GM04504 (cell line): ENCODE measurements at regions not wholly inside any gene's neighbourhood (a gene's known extent, or its start where the extent isn't known, plus 50 kb on each side); places are given as distances from the start of the nearest gene placed in this dataset.
"Not testable (repeated sequence)": the region's sequence is repeated elsewhere in the genome, so short reads cannot be mapped to it uniquely, and the experiment has no call there.

ENCODE experiments used
- DNase-seq: peaks from one replicate; pipeline ENCODE4 v3.0.0-alpha.2; 2012; ENCODE audit warnings: low read depth

DNA sequence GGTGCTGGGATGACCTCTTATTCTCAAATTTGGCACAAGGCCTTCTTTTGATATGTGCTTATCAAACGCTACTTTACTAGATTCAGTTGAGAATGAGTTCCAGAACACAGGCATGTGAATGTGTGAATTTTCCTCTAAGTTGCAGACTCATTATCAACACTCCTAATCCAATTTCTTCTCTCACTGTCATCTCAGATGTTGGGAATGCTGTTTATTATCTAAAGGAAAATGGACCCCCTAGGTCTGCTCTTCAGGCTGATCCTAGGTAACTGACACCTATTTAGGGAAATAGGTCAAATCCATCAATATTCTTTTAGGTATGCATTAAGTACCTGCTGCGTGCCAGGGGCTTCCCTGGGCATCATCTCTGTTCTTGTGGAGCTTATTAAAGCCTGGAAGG is 215.0 kb upstream of the NOX3 start:
- DNase-seq: no peak

- DNase-seq: no peak
Measured at GRCh38 chr6:155660251-155660977, 204.8 kb upstream of the NOX3 start.

DNA sequence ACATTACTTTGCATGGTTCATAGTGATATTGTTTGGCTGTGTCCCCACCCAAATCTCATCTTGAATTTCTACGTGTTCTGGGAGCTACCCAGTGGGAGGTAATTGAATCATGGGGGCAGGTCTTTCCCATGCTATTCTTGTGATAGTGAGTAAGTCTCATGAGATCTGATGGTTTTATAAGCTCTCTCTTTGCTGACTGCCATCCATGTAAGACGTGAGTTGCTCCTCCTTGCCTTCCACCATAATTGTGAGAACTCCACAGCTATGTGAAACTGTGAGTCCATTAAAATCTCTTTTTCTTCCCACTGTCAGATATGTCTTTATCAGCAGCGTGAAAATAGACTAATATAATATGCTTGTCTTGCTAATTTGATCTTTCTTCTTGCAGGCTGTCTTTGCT is 200.4 kb upstream of the NOX3 start:
- DNase-seq: no peak

GRCh38 chr6:155654474-155654873 is 198.8 kb upstream of the NOX3 start:
- no peak for DNase-seq

DNA sequence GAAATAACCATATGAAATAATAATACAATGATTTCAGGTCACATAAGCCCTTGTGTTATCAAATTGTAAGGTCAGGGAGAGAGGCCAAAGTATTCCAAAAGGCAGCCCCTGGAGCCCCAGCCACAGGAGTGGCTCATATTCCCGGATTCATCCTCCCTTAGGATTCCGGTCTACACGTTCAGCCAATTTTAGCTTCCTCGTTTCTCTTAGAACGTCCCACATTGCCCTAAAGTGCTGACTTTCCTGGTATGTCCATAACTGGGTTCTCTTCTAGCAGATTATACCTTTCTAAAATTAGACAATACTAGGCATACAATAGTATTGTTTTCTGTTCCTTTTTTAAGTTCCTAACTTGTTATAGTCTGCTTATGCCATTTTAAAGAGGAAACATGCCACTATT is 192.7 kb upstream of the NOX3 start:
- DNase-seq: no peak

GRCh38 chr6:155647354-155647753 is 191.7 kb upstream of the NOX3 start:
- no peak for DNase-seq

- no peak for DNase-seq
Measured at GRCh38 chr6:155646443-155646842, 190.8 kb upstream of the NOX3 start.

GRCh38 chr6:155645325-155645724 is 189.7 kb upstream of the NOX3 start:
- no peak for DNase-seq

DNA sequence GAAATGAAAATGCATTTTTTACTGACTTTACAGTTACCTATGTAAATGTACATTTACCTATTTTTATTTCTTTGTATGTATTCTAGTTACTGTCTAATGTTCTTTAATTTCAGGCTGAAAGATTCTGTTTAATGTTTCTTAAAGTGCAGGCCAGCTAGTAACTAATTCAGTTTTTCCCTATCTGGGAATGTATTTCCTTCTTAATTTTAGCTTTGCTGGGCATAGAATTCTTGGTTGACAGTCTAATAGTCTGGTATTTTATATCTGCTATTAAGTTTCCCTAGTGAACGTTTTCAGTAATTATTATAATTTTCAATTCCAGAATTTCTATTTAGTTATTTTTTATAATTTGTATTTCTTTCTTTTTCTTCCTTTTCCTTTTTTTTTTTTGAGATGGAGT is 186.0 kb upstream of the NOX3 start:
- no peak for DNase-seq

DNA sequence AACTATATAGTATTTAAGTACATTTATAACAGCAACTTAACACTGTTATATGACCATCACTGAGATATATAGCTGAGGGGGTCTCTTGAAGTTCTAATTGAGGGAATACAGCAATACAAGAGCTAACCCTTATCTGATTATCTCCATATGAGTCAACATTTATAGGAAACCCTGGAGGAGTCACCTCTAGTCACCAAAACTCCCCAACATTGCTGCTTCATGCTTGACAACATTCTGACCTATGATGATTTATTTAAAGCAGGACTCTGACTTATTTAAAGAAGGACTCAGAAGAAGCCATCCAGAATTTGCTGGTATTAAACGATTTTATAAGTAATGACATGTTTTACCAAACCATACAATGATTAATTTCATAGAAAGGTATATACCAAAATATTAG is 182.6 kb upstream of the NOX3 start:
- no peak for DNase-seq

GRCh38 chr6:155635416-155635815 is 179.8 kb upstream of the NOX3 start:
- no peak for DNase-seq

DNA sequence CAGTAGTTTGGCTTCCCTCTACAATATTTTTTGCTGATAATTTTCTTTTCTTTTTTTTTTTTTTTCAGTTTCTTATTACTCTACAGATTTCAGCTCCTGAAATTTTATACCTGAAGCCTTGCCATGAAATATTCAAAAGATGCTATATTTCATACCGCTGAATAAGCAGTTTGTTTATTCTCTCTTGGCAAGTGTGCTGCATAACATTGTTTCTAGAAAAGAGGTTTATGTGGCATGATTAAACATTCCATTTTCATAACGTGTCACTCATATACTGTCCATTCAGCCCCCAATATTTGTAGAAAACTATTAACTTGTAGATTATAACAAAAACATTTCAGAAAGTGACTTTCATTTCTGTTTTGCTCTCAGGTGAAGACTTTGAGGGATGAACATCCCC is 174.4 kb upstream of the NOX3 start:
- no peak for DNase-seq

GRCh38 chr6:155629652-155630051 is 174.0 kb upstream of the NOX3 start:
- no peak for DNase-seq

- no peak for DNase-seq
Measured at GRCh38 chr6:155628306-155628705, 172.7 kb upstream of the NOX3 start.

GRCh38 chr6:155627722-155628212 is 172.1 kb upstream of the NOX3 start:
- not testable (repeated sequence) for DNase-seq

DNA sequence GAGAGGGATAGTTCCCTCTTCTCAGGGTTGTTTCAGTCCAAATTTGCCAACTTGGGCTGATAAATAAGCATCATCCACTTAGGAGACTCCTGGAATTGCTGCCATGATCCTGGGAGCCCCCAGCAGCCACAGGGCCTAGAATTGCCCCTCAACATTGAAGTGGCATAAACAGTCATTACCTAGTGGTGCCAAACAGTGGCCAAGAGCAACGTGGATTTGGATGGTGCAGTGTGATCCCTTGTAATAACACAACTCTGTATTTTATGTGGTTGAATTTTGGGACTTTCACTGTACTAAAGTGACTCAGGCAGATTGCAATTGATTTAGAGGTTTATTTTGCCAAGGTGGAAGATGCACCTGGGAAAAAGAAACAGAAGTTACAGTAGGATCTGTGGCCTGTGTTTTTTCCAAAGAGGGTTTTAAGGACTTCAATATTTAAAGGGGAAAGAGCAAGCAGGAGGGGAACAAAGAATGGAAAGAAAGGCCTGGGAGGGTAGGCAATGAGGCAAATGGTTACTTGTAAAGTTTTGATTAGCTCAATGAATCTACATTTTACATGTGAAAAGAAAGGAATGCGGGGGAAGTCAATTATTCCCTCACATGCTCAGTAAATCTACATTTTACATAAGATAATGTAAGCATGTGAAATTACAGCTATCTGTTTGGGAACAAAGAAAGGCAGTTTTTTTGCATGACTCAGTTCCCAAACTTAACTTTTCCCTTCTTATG is 168.0 kb upstream of the NOX3 start:
- no peak for DNase-seq

GRCh38 chr6:155614606-155615005 is 159.0 kb upstream of the NOX3 start:
- DNase-seq: no peak

GRCh38 chr6:155611742-155612141 is 156.1 kb upstream of the NOX3 start:
- no peak for DNase-seq

DNA sequence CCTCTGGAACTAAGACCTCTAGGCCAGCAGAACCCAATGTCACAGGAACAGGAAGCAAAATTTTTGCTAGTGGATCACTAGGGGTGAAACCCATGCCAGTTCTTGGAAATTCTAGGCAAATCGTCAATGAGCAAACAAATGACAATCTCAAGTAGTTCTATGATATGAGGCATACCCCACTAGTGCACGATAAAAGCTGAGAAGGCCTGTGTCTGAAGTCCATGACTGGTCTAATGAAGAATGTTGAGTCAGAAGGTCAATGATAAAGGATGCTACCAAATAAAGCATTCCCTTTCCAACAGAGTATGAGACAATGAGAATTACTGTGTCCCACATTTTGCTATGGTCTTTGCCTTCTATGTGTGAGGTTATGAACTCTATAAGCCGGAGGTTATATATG is 149.4 kb upstream of the NOX3 start:
- no peak for DNase-seq

DNA sequence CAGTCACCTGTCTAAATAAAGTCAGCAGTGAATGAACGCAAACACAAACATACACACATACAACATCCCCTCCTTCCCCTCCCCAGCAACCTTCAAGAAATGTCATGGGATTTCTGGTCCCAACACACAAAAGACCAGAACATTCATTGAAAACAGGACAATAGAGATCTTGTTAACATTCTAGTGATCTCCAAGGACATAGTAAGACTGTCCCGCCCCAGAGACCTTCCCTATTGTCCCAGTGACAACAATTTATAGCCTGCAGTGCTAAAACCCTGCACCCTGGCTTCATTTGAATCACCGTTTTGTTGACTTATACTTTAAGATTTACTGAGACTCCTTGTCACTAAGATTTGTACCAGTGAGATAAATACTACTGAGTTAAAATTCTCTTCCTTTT is 143.9 kb upstream of the NOX3 start:
- DNase-seq: no peak

DNA sequence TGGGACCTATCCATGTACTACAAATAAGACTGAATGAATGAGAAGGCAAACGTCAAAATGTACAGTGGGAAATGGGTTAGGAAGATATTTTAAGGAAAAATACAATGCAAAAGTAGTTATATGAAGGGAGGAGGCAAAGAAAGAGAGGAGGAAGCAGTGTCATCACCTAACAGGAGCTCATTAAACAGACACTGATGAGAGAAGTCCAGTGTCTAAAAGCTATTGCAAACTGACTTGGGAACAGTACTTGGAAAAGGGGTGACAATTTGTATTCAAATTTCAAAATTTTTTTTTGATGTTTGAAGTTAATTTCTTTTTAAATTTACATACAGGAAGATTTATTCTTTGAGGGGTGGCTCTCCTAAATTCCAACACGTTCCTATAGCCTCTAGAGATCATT is 143.5 kb upstream of the NOX3 start:
- no peak for DNase-seq

DNA sequence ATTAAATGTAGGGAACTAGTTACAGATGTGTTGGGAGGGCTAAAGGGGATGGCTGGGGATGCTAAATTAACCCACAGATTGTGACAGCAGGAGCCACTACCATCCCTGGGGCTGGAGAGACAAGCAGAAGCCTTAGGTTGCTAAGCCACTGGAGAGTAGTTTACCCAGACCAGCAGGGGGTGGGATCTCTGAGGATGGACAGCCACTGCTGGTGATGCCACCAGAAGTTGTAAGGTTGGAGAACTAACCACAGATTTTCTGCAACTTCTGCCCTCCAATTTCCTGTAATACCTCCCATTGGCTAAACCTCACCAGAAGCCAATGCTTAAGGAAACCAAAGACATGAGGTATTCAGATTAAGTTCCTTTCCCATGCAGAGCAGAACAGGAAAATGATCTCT is 139.6 kb upstream of the NOX3 start:
- no peak for DNase-seq

DNA sequence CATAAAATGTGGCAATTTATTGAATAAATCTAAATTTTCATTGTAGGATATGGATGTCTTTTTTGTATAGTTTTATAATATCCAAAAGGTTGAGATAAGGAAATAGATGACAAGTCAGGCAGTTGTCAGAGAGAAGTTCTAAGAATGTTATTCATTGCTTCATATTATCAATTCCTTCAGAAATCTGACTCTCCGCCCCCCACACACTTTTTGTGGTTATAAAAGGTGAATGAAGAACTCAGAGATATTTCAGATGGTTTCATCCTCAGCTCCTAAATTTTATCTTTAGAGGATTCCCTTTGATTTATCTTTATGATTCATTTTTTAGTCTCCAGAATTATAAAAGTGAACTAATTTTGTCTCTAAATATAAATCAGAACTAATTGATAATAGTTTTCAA is 136.1 kb upstream of the NOX3 start:
- no peak for DNase-seq

DNA sequence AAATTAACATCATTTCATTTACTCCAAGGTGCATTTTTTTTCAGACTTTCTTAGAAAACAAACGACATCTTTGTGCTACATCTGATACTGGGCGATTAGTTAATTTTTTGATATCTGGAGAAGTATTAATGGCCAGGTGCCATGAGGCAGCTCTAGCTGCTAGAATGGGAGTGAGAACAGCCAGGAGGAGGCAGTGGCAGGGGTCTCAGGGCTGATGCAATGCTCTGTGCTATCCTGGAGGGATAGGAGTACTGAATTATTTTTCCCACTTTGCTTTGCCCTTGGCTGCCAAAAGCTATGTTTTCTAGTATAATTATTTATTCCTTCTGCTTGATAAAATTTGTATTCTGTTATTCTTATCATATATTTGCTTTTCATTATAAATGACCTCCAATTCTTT is 133.6 kb upstream of the NOX3 start:
- DNase-seq: no peak
